ENCODE measurements at regions not wholly inside any gene's neighbourhood (a gene's known extent, or its start where the extent isn't known, plus 50 kb on each side); places are given as distances from the start of the nearest gene placed in this dataset.

GRCh38 chr1:118811156-118811555 lies 177.0 kb downstream of the TBX15 start:
- no peak for TF ChIP-seq CTCF (IDR thresholded peaks at IDR 0.05; ENCODE audit: low read depth, low read length, poor library complexity, severe bottlenecking)
- TF ChIP-seq EZH2phosphoT487 (IDR thresholded peaks at IDR 0.05; ENCODE audit: borderline replicate concordance, low read length), result no peak
